ENCODE measurements at regions not wholly inside any gene's neighbourhood (a gene's known extent, or its start where the extent isn't known, plus 50 kb on each side); places are given as distances from the start of the nearest gene placed in this dataset.
"Not testable (repeated sequence)": the region's sequence is repeated elsewhere in the genome, so short reads cannot be mapped to it uniquely, and the experiment has no call there.

- DNase-seq = no peak
These were observed 545.9 kb upstream of the PTPRD start for GRCh38 chr9:11158676-11159075.

- DNase-seq = no peak
These were observed 546.6 kb upstream of the PTPRD start for GRCh38 chr9:11159318-11159862.

- DNase-seq = no peak
These were observed 551.0 kb upstream of the PTPRD start for GRCh38 chr9:11163843-11164242.

- DNase-seq = no peak
These were observed 569.2 kb upstream of the PTPRD start for GRCh38 chr9:11182001-11182400.

- no peak for DNase-seq
These were observed 577.9 kb upstream of the PTPRD start for GRCh38 chr9:11190719-11191118.

- DNase-seq = no peak
These were observed 580.2 kb upstream of the PTPRD start for GRCh38 chr9:11192993-11193392.

GRCh38 chr9:11194246-11194645 is 581.4 kb upstream of the PTPRD start:
- DNase-seq = peak; percentile 88

- not testable (repeated sequence) for DNase-seq
These were observed 584.1 kb upstream of the PTPRD start for GRCh38 chr9:11196840-11197365.

- peak; percentile 89 for DNase-seq
These were observed 586.5 kb upstream of the PTPRD start for GRCh38 chr9:11199335-11199734.

- DNase-seq = no peak
These were observed 591.7 kb upstream of the PTPRD start for GRCh38 chr9:11204521-11204920.

GRCh38 chr9:11206925-11207324 is 594.1 kb upstream of the PTPRD start:
- DNase-seq = no peak

GRCh38 chr9:11233696-11234095 is 620.9 kb upstream of the PTPRD start:
- DNase-seq = no peak

GRCh38 chr9:11235061-11235460 is 622.3 kb upstream of the PTPRD start:
- DNase-seq = no peak

GRCh38 chr9:11241779-11242178 is 629.0 kb upstream of the PTPRD start:
- DNase-seq = no peak

GRCh38 chr9:11257992-11258391 is 645.2 kb upstream of the PTPRD start:
- DNase-seq = no peak

GRCh38 chr9:11269036-11269435 is 656.2 kb upstream of the PTPRD start:
- DNase-seq = no peak

GRCh38 chr9:11275158-11275695 is 662.4 kb upstream of the PTPRD start:
- DNase-seq = no peak

GRCh38 chr9:11312966-11313365 is 700.2 kb upstream of the PTPRD start:
- DNase-seq = no peak

GRCh38 chr9:11318946-11319345 is 706.1 kb upstream of the PTPRD start:
- no peak for DNase-seq

GRCh38 chr9:11319538-11319937 is 706.7 kb upstream of the PTPRD start:
- peak; percentile 62 for DNase-seq

GRCh38 chr9:11320989-11321388 is 708.2 kb upstream of the PTPRD start:
- no peak for DNase-seq

GRCh38 chr9:11323457-11323856 is 710.7 kb upstream of the PTPRD start:
- DNase-seq = no peak

GRCh38 chr9:11326231-11326630 is 713.4 kb upstream of the PTPRD start:
- DNase-seq = no peak

GRCh38 chr9:11328326-11328725 is 715.5 kb upstream of the PTPRD start:
- no peak for DNase-seq

GRCh38 chr9:11335011-11335410 is 722.2 kb upstream of the PTPRD start:
- DNase-seq = no peak

All from NCI-H1694 (cell line).